ENCODE measurements at regions not wholly inside any gene's neighbourhood (a gene's known extent, or its start where the extent isn't known, plus 50 kb on each side); places are given as distances from the start of the nearest gene placed in this dataset.

DNA sequence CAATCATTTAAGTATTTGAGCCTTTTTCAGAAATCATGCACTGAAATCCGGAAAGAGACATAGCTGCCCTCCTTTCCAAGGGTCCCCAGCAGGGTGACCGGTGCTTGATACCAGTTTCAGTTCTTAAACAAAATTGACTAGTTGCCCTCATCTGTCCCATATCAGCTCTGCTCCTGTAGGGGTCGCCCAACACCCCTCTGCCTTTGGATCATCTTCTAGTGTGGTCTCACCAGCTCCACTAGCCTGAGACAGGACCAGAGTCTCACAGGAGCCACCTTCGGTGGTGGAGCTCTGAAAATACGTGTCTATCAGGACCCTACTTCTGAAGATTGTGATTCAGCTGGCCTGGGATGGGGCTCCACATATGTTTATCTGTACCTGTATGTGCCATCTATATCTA lies 428.2 kb downstream of the ENC1 start:
- H3K9me3 Mint-ChIP-seq (ENCODE audit: unreplicated experiment), result no peaks in the 10 kb centered on the region
- DNase-seq (ENCODE audit: low spot score), result peak; percentile 41
- no peaks in the 10 kb centered on the region for H3K27me3 Mint-ChIP-seq (ENCODE audit: unreplicated experiment)
- peaks cover 3% of the 10 kb centered on the region for H3K4me1 Mint-ChIP-seq (ENCODE audit: unreplicated experiment)
- no peaks in the 10 kb centered on the region for H3K36me3 Mint-ChIP-seq (ENCODE audit: low read depth, unreplicated experiment)
- no peak overlapping the region for H3K4me3 Mint-ChIP-seq (ENCODE audit: unreplicated experiment)
- no peak overlapping the region for H3K27ac Mint-ChIP-seq (ENCODE audit: unreplicated experiment)
- TF ChIP-seq, protein P1, sequence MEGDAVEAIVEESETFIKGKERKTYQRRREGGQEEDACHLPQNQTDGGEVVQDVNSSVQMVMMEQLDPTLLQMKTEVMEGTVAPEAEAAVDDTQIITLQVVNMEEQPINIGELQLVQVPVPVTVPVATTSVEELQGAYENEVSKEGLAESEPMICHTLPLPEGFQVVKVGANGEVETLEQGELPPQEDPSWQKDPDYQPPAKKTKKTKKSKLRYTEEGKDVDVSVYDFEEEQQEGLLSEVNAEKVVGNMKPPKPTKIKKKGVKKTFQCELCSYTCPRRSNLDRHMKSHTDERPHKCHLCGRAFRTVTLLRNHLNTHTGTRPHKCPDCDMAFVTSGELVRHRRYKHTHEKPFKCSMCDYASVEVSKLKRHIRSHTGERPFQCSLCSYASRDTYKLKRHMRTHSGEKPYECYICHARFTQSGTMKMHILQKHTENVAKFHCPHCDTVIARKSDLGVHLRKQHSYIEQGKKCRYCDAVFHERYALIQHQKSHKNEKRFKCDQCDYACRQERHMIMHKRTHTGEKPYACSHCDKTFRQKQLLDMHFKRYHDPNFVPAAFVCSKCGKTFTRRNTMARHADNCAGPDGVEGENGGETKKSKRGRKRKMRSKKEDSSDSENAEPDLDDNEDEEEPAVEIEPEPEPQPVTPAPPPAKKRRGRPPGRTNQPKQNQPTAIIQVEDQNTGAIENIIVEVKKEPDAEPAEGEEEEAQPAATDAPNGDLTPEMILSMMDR (IDR thresholded peaks at IDR 0.05; ENCODE audit: unreplicated experiment), result peak; percentile 41

DNA sequence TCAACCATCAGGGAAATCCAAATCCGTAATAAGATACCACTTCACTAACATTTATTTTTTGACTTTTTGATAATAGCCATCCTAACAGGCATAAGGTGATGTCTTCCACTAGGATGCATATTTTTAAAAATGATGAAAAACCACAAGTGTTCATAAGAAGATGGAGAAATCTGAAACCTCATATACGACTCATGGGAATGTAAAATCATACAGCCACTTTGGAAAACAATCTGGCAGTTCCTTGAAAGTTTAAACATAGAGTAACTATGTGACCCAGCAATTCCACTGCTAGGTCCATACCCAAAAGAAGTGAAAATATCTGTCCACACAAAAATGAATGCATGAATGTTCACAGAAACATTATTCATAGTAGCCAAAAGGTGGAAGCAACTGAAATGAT lies 431.0 kb downstream of the ENC1 start:
- H3K27ac Mint-ChIP-seq (ENCODE audit: unreplicated experiment), result no peak overlapping the region
- no peaks in the 10 kb centered on the region for H3K9me3 Mint-ChIP-seq (ENCODE audit: unreplicated experiment)
- DNase-seq (ENCODE audit: low spot score), result no peak
- TF ChIP-seq, protein P1 (IDR thresholded peaks at IDR 0.05; ENCODE audit: unreplicated experiment), result no peak
- H3K36me3 Mint-ChIP-seq (ENCODE audit: low read depth, unreplicated experiment), result no peaks in the 10 kb centered on the region
- H3K4me3 Mint-ChIP-seq (ENCODE audit: unreplicated experiment), result no peak overlapping the region
- H3K4me1 Mint-ChIP-seq (ENCODE audit: unreplicated experiment), result peaks cover 3% of the 10 kb centered on the region
- no peaks in the 10 kb centered on the region for H3K27me3 Mint-ChIP-seq (ENCODE audit: unreplicated experiment)

DNA sequence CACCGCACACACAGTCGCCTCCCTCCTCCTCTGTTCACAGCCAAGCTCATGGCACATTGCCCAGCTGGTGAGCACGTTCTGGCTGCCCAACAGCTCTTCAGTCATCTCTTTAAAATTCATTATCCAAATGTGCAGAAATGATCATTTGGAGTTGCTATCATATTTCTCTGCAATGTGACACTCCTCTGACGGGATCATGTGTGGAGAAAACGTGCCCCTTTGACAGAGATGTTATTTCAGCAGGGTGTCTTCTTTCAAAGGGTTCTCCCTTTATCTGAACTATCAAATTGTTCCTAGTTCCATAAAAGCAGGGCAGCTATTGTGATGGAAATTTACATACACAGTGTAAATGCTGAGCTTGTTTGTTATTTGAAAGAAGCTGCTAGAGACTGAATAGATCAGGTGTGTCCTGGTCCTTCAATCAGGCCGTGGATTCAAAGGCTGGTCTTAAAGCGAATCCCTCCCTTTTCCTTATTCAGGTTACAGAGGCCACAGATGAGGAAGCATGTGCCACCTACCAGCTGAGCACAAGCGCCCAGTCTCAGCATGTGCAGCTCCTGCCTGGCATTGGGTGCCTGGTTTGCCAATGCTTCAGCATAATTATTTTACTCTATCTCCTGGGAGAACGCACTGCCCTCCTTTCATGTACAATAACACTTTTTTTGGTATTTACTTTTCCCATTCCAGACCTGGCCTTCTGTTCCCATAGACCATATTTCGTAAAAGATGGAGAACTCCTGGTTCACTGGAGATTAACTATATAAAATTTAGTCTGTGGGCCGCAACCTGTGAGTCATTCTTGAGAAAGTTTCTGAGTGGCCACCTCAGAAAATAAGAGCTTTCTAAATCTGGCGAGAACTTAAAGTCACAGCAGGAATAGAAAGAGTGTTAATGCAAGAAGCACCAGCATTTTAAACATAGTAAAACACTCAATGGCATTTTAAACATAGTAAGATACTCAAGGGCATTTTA lies 433.7 kb downstream of the ENC1 start:
- TF ChIP-seq, protein P1 (IDR thresholded peaks at IDR 0.05; ENCODE audit: unreplicated experiment), result no peak
- no peak for DNase-seq (ENCODE audit: low spot score)
- no peaks in the 10 kb centered on the region for H3K9me3 Mint-ChIP-seq (ENCODE audit: unreplicated experiment)
- H3K4me1 Mint-ChIP-seq (ENCODE audit: unreplicated experiment), result peaks cover 3% of the 10 kb centered on the region
- no peak overlapping the region for H3K27ac Mint-ChIP-seq (ENCODE audit: unreplicated experiment)
- no peak overlapping the region for H3K4me3 Mint-ChIP-seq (ENCODE audit: unreplicated experiment)
- no peaks in the 10 kb centered on the region for H3K27me3 Mint-ChIP-seq (ENCODE audit: unreplicated experiment)
- no peaks in the 10 kb centered on the region for H3K36me3 Mint-ChIP-seq (ENCODE audit: low read depth, unreplicated experiment)

DNA sequence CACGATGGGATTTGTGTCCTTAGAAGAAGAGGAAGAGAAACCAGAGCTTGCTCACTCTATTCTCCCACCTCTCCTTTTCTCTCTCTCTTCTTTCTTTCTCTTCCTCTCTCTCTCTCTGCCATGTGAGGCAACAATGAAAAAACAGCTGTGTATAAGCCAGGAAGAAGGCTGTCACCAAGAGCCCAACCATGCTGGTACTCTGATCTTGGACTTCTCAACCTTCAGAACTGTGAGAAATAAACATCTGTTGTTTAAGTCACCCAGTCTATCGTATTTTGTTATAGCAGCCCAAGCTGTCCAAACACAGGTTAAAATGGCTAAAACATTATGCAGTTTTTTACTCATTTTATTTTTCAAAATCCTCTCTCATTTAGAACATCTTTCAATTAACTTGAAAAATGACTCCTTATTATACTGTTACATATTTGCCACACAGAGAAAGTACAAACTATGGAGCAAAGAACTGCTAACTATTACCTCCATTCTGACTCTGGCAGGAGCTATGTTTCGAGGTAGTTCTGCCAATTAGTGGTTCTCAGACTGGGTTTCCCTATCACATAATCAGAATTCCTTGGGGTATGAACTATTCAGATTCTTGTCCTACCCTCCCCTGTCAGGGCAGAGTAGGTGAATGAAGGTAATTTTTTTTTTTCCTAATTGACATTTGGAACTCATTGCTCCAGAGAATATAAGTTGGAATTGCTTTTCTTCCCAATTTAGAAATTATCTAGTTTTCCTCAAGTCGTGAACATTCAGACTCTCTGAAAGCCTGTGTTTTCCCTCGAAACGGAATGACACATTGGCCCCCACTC lies 434.6 kb downstream of the ENC1 start:
- H3K27me3 Mint-ChIP-seq (ENCODE audit: unreplicated experiment), result no peaks in the 10 kb centered on the region
- peaks cover 3% of the 10 kb centered on the region for H3K4me1 Mint-ChIP-seq (ENCODE audit: unreplicated experiment)

More for the DNA sequence above, 434.6 kb downstream of the ENC1 start:
- Mint-ChIP-seq H3K9me3 (ENCODE audit: unreplicated experiment) (no peaks in the 10 kb centered on the region), H3K4me3 (ENCODE audit: unreplicated experiment) (no peak overlapping the region), H3K36me3 (ENCODE audit: low read depth, unreplicated experiment) (peaks cover 3% of the 10 kb centered on the region), H3K27ac (ENCODE audit: unreplicated experiment) (no peak overlapping the region)
- no peak for DNase-seq (ENCODE audit: low spot score)
- TF ChIP-seq, protein P1 (IDR thresholded peaks at IDR 0.05; ENCODE audit: unreplicated experiment), result no peak

Data from endothelial cell (in vitro differentiated cells).